Prostate gland (tissue), 2 donors: ENCODE measurements at regions not wholly inside any gene's neighbourhood (a gene's known extent, or its start where the extent isn't known, plus 50 kb on each side); places are given as distances from the start of the nearest gene placed in this dataset.

Experiments used
- DNase-seq: peaks from one replicate; pipeline ENCODE4 v3.0.0-alpha.2; 2019; ENCODE audit warnings: low spot score
- H3K27ac ChIP-seq, 2 donors: fragments of 200-600 bp; sonication (generic); 2 replicates each; pipeline ENCODE4 v1.5.1; 2017 to 2019
- H3K27me3 ChIP-seq: fragments of 200-600 bp; sonication (generic); replicated peaks from 2 replicates; pipeline ENCODE4 v1.5.1; 2019; ENCODE audit not compliant: insufficient read depth
- H3K36me3 ChIP-seq, 2 donors: fragments of 200-600 bp; sonication (generic); 1 replicate in 1 of 2; 2 replicates in 1 of 2; pipeline versions ENCODE4 v1.5.1 to v1.8.1; 2017 to 2019
- H3K4me1 ChIP-seq: fragments of 200-600 bp; sonication (generic); replicated peaks from 2 replicates; pipeline ENCODE4 v1.5.1; 2019
- H3K4me3 ChIP-seq, 2 donors: fragments of 200-600 bp; sonication (generic); 2 replicates each; pipeline ENCODE4 v1.5.1; 2017 to 2019
- H3K9me3 ChIP-seq: fragments of 200-600 bp; sonication (generic); 2 replicates; pipeline ENCODE4 v1.5.1; 2017
- POLR2A ChIP-seq: fragments of 450-650 bp; IDR thresholded peaks from one replicate; pipeline ENCODE4 v1.6.1; 2016; ENCODE audit warnings: antibody characterized with exemption, mild to moderate bottlenecking
- POLR2AphosphoS5 ChIP-seq: sonication (generic); formaldehyde crosslinking; IDR thresholded peaks from one replicate; pipeline ENCODE4 v1.6.1; 2017; ENCODE audit warnings: antibody characterized with exemption
- WGBS: methylation state at CpG from one replicate; pipeline ENCODE4 v1.1.5; 2018; 5-methylcytosine and 5-hydroxymethylcytosine counted together
- intact Hi-C: fragments of 100-400 bp; cut with DNase I; formaldehyde crosslinking; loops from one replicate; pipeline ENCODE4 v1.14.2; 2022
- TF ChIP-seq, protein P1 (sequence below), 4 experiments: fragments of 200-600 bp in 2 of 4; fragments of 450-650 bp in 2 of 4; sonication (generic) in 2 of 4; IDR thresholded peaks; 1 replicate in 3 of 4; 2 replicates in 1 of 4; pipeline ENCODE4 v1.5.1; 2016 to 2019; ENCODE audit warnings: antibody characterized with exemption in 4 of 4, mild to moderate bottlenecking in 2 of 4, moderate library complexity in 2 of 4

DNA sequence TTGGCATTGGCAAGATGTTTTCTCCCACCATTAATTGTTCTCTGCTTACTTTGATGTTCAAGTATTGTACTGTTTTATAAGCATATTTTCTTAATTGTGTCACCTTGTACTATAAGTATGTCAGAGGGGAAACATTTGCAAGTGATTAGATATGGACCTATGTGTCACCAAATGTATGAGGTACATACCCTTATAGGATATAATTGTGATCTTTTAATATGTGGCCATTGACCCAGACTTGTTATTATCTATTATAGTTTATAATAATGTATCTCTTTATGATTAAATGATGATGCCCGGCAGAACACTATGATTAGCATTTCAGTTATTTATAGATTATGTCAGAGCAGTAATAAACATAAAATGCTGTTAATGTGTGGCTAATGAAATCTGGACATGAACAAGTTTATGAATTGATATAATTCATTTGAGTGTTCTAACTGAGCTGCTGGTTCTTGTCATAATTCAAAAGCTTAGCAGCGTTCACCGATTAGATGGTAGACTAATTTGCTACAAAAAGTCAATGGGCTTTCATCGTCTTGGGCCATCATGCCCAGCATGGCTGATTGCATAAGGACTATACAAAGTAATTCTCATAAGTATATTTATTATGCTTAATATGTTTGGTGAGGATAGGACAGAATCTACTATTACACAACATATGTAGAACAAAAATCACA is 480.9 kb upstream of the FANCL start:
- H3K9me3 ChIP-seq: no peaks in the 10 kb centered on the region
- 75% methylated on average over 4 of the region's 4 CpGs for WGBS
- no peaks in the 10 kb centered on the region for H3K27me3 ChIP-seq
- H3K4me1 ChIP-seq: no peaks in the 10 kb centered on the region
- H3K36me3 ChIP-seq: no peaks in the 10 kb centered on the region
- no peak for DNase-seq
- TF ChIP-seq POLR2AphosphoS5 (no peak), POLR2A (no peak)
- TF ChIP-seq, protein P1, sequence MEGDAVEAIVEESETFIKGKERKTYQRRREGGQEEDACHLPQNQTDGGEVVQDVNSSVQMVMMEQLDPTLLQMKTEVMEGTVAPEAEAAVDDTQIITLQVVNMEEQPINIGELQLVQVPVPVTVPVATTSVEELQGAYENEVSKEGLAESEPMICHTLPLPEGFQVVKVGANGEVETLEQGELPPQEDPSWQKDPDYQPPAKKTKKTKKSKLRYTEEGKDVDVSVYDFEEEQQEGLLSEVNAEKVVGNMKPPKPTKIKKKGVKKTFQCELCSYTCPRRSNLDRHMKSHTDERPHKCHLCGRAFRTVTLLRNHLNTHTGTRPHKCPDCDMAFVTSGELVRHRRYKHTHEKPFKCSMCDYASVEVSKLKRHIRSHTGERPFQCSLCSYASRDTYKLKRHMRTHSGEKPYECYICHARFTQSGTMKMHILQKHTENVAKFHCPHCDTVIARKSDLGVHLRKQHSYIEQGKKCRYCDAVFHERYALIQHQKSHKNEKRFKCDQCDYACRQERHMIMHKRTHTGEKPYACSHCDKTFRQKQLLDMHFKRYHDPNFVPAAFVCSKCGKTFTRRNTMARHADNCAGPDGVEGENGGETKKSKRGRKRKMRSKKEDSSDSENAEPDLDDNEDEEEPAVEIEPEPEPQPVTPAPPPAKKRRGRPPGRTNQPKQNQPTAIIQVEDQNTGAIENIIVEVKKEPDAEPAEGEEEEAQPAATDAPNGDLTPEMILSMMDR (IDR thresholded peaks at IDR 0.05): no peak
- no peak overlapping the region for H3K27ac ChIP-seq
- H3K4me3 ChIP-seq: no peak overlapping the region
- intact Hi-C loops: no loop called here

DNA sequence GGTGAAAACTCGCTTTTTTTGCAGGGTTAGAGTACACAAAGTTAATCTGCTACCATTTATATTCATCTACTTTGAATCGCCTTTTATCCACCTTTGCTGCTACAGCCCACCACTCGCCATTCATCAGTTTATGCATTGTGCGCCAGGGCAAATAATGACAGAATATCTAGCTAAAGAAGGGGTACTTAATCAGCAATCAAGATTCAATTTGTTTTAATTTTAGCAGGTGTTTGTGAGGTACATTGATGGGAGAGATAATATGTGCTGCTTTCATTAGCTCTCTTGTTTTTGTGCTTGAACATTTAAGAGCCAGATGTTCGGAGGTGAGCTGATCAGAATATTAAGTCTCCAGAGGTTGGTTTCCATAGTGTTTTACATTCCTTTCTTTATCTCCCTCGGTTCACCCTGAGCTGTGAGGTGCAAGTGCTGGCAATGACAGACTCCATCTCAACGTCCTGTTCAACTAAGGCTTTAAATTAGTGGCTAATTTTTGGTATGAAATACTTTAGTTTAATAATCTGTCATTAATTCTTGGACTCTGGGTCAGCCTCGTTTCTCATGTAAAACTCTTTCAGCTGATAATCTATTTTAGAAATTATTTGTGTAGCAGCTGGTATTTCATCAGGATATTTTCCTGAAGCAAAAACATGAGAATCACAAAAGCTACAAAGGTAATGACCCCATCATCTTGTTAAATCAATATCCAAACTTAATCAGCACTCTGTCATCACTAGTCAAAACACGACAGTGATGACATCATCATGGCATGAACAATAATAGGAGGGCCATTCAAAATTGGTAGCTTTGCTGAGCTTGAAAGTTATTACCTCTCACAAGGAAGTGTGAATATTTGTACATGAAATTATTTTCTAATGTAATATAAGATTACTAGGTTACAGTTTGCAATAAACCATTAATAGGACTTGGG is 479.9 kb upstream of the FANCL start:
- intact Hi-C loops: no loop called here
- Histone ChIP-seq H3K27me3 (no peaks in the 10 kb centered on the region), H3K27ac (no peak overlapping the region), H3K9me3 (no peaks in the 10 kb centered on the region), H3K4me3 (no peak overlapping the region), H3K4me1 (no peaks in the 10 kb centered on the region), H3K36me3 (no peaks in the 10 kb centered on the region)
- no peak for DNase-seq
- TF ChIP-seq, protein P1 (IDR thresholded peaks at IDR 0.05): no peak
- TF ChIP-seq POLR2AphosphoS5: no peak
- no peak for TF ChIP-seq POLR2A
- WGBS: 56% methylated on average over 9 of the region's 9 CpGs

DNA sequence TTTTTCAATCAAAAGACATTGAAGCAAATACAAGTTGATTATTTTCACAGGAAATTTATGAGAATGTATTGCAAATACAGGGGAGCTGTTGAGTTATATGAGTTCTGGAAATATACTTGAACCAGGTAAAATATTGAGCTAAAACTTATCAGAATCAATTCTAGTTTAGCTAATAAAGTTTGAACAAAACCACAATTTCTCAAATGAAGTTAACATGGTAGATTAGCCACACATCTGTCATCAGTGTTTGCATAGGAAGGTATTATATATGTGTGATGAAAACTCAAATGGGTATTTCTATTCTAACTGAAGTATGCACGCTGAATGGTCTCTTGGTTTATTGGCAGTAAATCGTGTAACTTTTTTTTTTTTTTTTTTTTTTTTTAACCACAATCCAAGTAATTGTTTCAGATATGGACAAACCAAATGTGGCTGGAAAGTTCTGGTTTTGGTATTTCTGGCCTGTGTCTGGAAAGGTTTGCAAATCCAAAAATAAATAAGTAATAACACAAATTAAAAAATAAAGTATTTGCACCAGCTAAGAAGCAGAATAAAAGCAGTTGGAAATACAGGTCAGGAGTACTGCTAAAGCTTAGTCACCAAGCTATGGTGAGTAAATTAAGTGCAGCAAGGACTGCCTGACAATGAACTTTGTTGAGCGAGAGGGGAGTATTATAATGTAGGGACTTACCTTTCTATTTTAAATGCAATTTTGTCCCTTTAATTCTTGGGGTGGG is 479.1 kb upstream of the FANCL start:
- DNase-seq: no peak
- WGBS: 72% methylated on average over 3 of the region's 3 CpGs
- H3K36me3 ChIP-seq: no peaks in the 10 kb centered on the region
- no peaks in the 10 kb centered on the region for H3K9me3 ChIP-seq
- TF ChIP-seq, protein P1 (IDR thresholded peaks at IDR 0.05): no peak
- TF ChIP-seq POLR2A: no peak
- TF ChIP-seq POLR2AphosphoS5: no peak
- no peaks in the 10 kb centered on the region for H3K27me3 ChIP-seq
- intact Hi-C loops: no loop called here
- no peak overlapping the region for H3K4me3 ChIP-seq
- no peaks in the 10 kb centered on the region for H3K4me1 ChIP-seq
- no peak overlapping the region for H3K27ac ChIP-seq

DNA sequence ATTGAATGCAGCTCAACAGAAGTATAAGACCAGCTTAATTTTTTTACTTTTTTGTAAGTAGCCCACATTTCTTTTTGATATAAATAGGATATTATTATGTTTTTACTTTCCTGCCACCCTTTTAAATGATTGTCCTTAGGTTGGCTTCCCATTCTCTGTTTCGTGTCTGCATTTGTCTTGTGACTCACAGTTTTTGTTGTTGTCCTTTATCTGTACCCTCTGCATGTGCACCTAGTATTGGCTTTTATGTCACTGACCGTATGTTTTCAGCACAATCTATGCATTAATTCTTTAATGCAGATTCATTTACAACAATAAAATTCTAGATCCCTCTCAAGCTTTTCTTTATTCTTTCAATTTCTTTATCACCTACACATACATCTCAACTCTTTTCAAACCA is 474.2 kb upstream of the FANCL start:
- H3K36me3 ChIP-seq: no peaks in the 10 kb centered on the region
- no peaks in the 10 kb centered on the region for H3K9me3 ChIP-seq
- H3K27ac ChIP-seq: no peak overlapping the region
- H3K4me1 ChIP-seq: no peaks in the 10 kb centered on the region
- DNase-seq: no peak
- intact Hi-C loops: no loop called here
- TF ChIP-seq, protein P1 (IDR thresholded peaks at IDR 0.05): no peak
- TF ChIP-seq POLR2A (no peak), POLR2AphosphoS5 (no peak)
- 62% methylated on average over 2 of the region's 2 CpGs for WGBS
- H3K4me3 ChIP-seq: no peak overlapping the region
- H3K27me3 ChIP-seq: no peaks in the 10 kb centered on the region
